GM21423 (cell line): ENCODE measurements at regions not wholly inside any gene's neighbourhood (a gene's known extent, or its start where the extent isn't known, plus 50 kb on each side); places are given as distances from the start of the nearest gene placed in this dataset.
"Not testable (repeated sequence)": the region's sequence is repeated elsewhere in the genome, so short reads cannot be mapped to it uniquely, and the experiment has no call there.

ENCODE experiments used
- ATAC-seq: cut with Tn5 transposase; IDR thresholded peaks from one replicate; pipeline ENCODE4 v1.9.1; 2021; ENCODE audit warnings: mild to moderate bottlenecking, moderate library complexity; ENCODE audit not compliant: unreplicated experiment

GRCh38 chr7:46080595-46081159 lies 159.6 kb upstream of the IGFBP3 start:
- ATAC-seq, result no peak

- no peak for ATAC-seq
Measured at GRCh38 chr7:46079421-46079820, 158.3 kb upstream of the IGFBP3 start.

GRCh38 chr7:46076527-46076926 lies 155.5 kb upstream of the IGFBP3 start:
- no peak for ATAC-seq

GRCh38 chr7:46072722-46073121 lies 151.7 kb upstream of the IGFBP3 start:
- no peak for ATAC-seq

GRCh38 chr7:46071601-46072000 lies 150.5 kb upstream of the IGFBP3 start:
- ATAC-seq, result no peak

- ATAC-seq, result no peak
Measured at GRCh38 chr7:46071076-46071475, 150.0 kb upstream of the IGFBP3 start.

GRCh38 chr7:46068159-46068558 lies 147.1 kb upstream of the IGFBP3 start:
- ATAC-seq, result no peak

GRCh38 chr7:46059308-46060020 lies 138.4 kb upstream of the IGFBP3 start:
- ATAC-seq, result no peak

- no peak for ATAC-seq
Measured at GRCh38 chr7:46058086-46058823, 137.2 kb upstream of the IGFBP3 start.

GRCh38 chr7:46054915-46055314 lies 133.8 kb upstream of the IGFBP3 start:
- ATAC-seq, result no peak

GRCh38 chr7:46054272-46054671 lies 133.2 kb upstream of the IGFBP3 start:
- ATAC-seq, result no peak

- ATAC-seq, result no peak
Measured at GRCh38 chr7:46047581-46047980, 126.5 kb upstream of the IGFBP3 start.

- not testable (repeated sequence) for ATAC-seq
Measured at GRCh38 chr7:46043338-46043737, 122.3 kb upstream of the IGFBP3 start.

GRCh38 chr7:46039813-46040212 lies 118.7 kb upstream of the IGFBP3 start:
- ATAC-seq, result not testable (repeated sequence)

GRCh38 chr7:46035166-46035565 lies 114.1 kb upstream of the IGFBP3 start:
- no peak for ATAC-seq

- no peak for ATAC-seq
Measured at GRCh38 chr7:46034056-46034768, 113.1 kb upstream of the IGFBP3 start.

- ATAC-seq, result no peak
Measured at GRCh38 chr7:46033592-46033991, 112.5 kb upstream of the IGFBP3 start.

- ATAC-seq, result no peak
Measured at GRCh38 chr7:46032942-46033341, 111.9 kb upstream of the IGFBP3 start.

- no peak for ATAC-seq
Measured at GRCh38 chr7:46032353-46032752, 111.3 kb upstream of the IGFBP3 start.

- no peak for ATAC-seq
Measured at GRCh38 chr7:46029111-46029704, 108.1 kb upstream of the IGFBP3 start.

GRCh38 chr7:46028246-46028645 lies 107.2 kb upstream of the IGFBP3 start:
- ATAC-seq, result no peak
